MCF 10A (cell line): ENCODE measurements at regions not wholly inside any gene's neighbourhood (a gene's known extent, or its start where the extent isn't known, plus 50 kb on each side); places are given as distances from the start of the nearest gene placed in this dataset.

Experiments used
- BruUV-seq: library from RNA; stranded (reverse); fragments of 400-500 nt; replicated peaks from 2 replicates; lab custom pipeline; 2021; lab: Mats Ljungman, UMichigan
- CTCF ChIA-PET: fragments of 300-600 bp; sonication (Branson Sonifier 250); formaldehyde crosslinking; extraction: SDS; loops from one replicate; lab custom pipeline; 2021; ENCODE audit warnings: antibody characterized with exemption, inconsistent platforms; lab: Yijun Ruan, JAX
- POLR2A ChIA-PET: fragments of 300-600, 350-650 bp; sonication (Branson Sonifier 250); formaldehyde crosslinking; extraction: SDS; loops from one replicate; lab custom pipeline; 2020; ENCODE audit warnings: antibody characterized with exemption, inconsistent platforms; lab: Yijun Ruan, JAX
- DNase-seq: peaks from one replicate; pipeline ENCODE4 v3.0.0-alpha.2; 2018; ENCODE audit not compliant: unreplicated experiment
- H3K27ac Mint-ChIP-seq: one replicate; pipeline ENCODE4 v1.8.0; 2022; ENCODE audit warnings: mild to moderate bottlenecking, low read depth, mixed read lengths; ENCODE audit not compliant: unreplicated experiment
- H3K27me3 Mint-ChIP-seq: one replicate; pipeline ENCODE4 v1.8.0; 2022; ENCODE audit warnings: mixed read lengths; ENCODE audit not compliant: insufficient read depth, unreplicated experiment
- H3K36me3 Mint-ChIP-seq: one replicate; pipeline ENCODE4 v1.8.0; 2022; ENCODE audit warnings: mild to moderate bottlenecking, moderate library complexity, mixed read lengths; ENCODE audit not compliant: insufficient read depth, unreplicated experiment
- H3K4me1 Mint-ChIP-seq: one replicate; pipeline ENCODE4 v1.8.0; 2022; ENCODE audit warnings: mixed read lengths; ENCODE audit not compliant: insufficient read depth, unreplicated experiment
- H3K4me3 Mint-ChIP-seq: one replicate; pipeline ENCODE4 v1.8.0; 2022; ENCODE audit warnings: mild to moderate bottlenecking, moderate library complexity, mixed read lengths; ENCODE audit not compliant: unreplicated experiment
- H3K9me3 Mint-ChIP-seq: one replicate; pipeline ENCODE4 v1.8.0; 2022; ENCODE audit warnings: mixed read lengths; ENCODE audit not compliant: unreplicated experiment
- CTCF ChIP-seq: fragments of 200-600 bp; IDR thresholded peaks from one replicate; pipeline ENCODE4 v1.8.0; 2022; ENCODE audit warnings: antibody characterized with exemption, mild to moderate bottlenecking; ENCODE audit not compliant: unreplicated experiment
- intact Hi-C: fragments of 100-400 bp; cut with micrococcal nuclease; formaldehyde crosslinking; loops from 2 replicates; pipeline ENCODE4 v1.14.1; 2022

- no TSS peak for BruUV-seq
- ChIA-PET CTCF (no interaction called here), POLR2A (no interaction called here)
- no peaks in the 10 kb centered on the region for H3K36me3 Mint-ChIP-seq
- no peak for DNase-seq
- no peaks in the 10 kb centered on the region for H3K9me3 Mint-ChIP-seq
- H3K4me1 Mint-ChIP-seq: no peaks in the 10 kb centered on the region
- H3K27ac Mint-ChIP-seq: no peak overlapping the region
- intact Hi-C loops: no loop called here
- peaks cover 50% of the 10 kb centered on the region for H3K27me3 Mint-ChIP-seq
- H3K4me3 Mint-ChIP-seq: no peak overlapping the region
- TF ChIP-seq CTCF: no peak
These were observed 600.8 kb upstream of the ARRDC3 start for GRCh38 chr5:91983869-91984268.

GRCh38 chr5:91978221-91978882 is 595.2 kb upstream of the ARRDC3 start:
- ChIA-PET POLR2A (no interaction called here), CTCF (interaction anchor here (0.6 kb wide), 1 partner anchor 170 kb away, joined by 3 read pairs; no protein-coding TSS in a partner anchor)
- no peaks in the 10 kb centered on the region for H3K36me3 Mint-ChIP-seq
- BruUV-seq: no TSS peak
- no peaks in the 10 kb centered on the region for H3K9me3 Mint-ChIP-seq
- peaks cover 62% of the 10 kb centered on the region for H3K27me3 Mint-ChIP-seq
- DNase-seq: no peak
- H3K27ac Mint-ChIP-seq: no peak overlapping the region
- no peak for TF ChIP-seq CTCF
- intact Hi-C loops: no loop called here
- no peaks in the 10 kb centered on the region for H3K4me1 Mint-ChIP-seq
- no peak overlapping the region for H3K4me3 Mint-ChIP-seq

GRCh38 chr5:91977579-91977978 is 594.5 kb upstream of the ARRDC3 start:
- Mint-ChIP-seq H3K9me3 (no peaks in the 10 kb centered on the region), H3K4me1 (no peaks in the 10 kb centered on the region), H3K27ac (no peak overlapping the region), H3K4me3 (no peak overlapping the region), H3K36me3 (no peaks in the 10 kb centered on the region), H3K27me3 (peaks cover 55% of the 10 kb centered on the region)
- intact Hi-C loops: no loop called here
- DNase-seq: no peak
- CTCF ChIA-PET: no interaction called here
- TF ChIP-seq CTCF: no peak
- POLR2A ChIA-PET: no interaction called here
- BruUV-seq: no TSS peak

GRCh38 chr5:91976451-91976850 is 593.3 kb upstream of the ARRDC3 start:
- peaks cover 43% of the 10 kb centered on the region for H3K27me3 Mint-ChIP-seq
- H3K4me1 Mint-ChIP-seq: no peaks in the 10 kb centered on the region
- no peak for DNase-seq
- CTCF ChIA-PET: interaction anchor here (0.7 kb wide), 1 partner anchor 9 kb away, joined by 3 read pairs; no protein-coding TSS in a partner anchor
- H3K4me3 Mint-ChIP-seq: no peak overlapping the region
- H3K27ac Mint-ChIP-seq: no peak overlapping the region
- POLR2A ChIA-PET: no interaction called here
- no peaks in the 10 kb centered on the region for H3K9me3 Mint-ChIP-seq
- intact Hi-C loops: no loop called here
- no peak for TF ChIP-seq CTCF
- no peaks in the 10 kb centered on the region for H3K36me3 Mint-ChIP-seq
- BruUV-seq: no TSS peak
